HCT116 (cell line): ENCODE measurements at regions not wholly inside any gene's neighbourhood (a gene's known extent, or its start where the extent isn't known, plus 50 kb on each side); places are given as distances from the start of the nearest gene placed in this dataset.
"Not testable (repeated sequence)": the region's sequence is repeated elsewhere in the genome, so short reads cannot be mapped to it uniquely, and the experiment has no call there.

Experiments used
- ATAC-seq: fragments of 200-7000 bp; cut with Tn5 transposase; 2 replicates; pipeline ENCODE4 v1.9.1; 2020; ENCODE audit warnings: mild to moderate bottlenecking, moderate library complexity
- BruUV-seq: library from RNA; stranded (reverse); fragments of 400-500 nt; replicated peaks from 2 replicates; lab custom pipeline; 2021; lab: Mats Ljungman, UMichigan
- CTCF ChIA-PET: fragments of 300-600 bp; sonication (Branson Sonifier 250); formaldehyde crosslinking; loops from one replicate; lab custom pipeline; 2021; ENCODE audit warnings: antibody characterized with exemption; lab: Charles Lee
- POLR2A ChIA-PET: fragments of 300-600, 350-600 bp; sonication (Branson Sonifier 250); formaldehyde crosslinking; loops from one replicate; lab custom pipeline; 2021; ENCODE audit warnings: antibody characterized with exemption; lab: Charles Lee
- RAD21 ChIA-PET, 2 experiments: fragments of 300-600 bp; sonication (Branson Sonifier 250); formaldehyde crosslinking; loops; one replicate each; lab custom pipeline; 2023; ENCODE audit warnings: low total read pairs in 2 of 2; ENCODE audit not compliant: uncharacterized antibody in 2 of 2, unreplicated experiment in 2 of 2, low non-redundant PET in 1 of 2; lab: Charles Lee
- DNase-seq: peaks from one replicate; pipeline ENCODE4 v3.0.0-alpha.2; 2010; ENCODE audit warnings: low read depth, low spot score
- H2AFZ ChIP-seq: fragments of 200-600 bp; shearing (Covaris generic), sonication (generic); 2 replicates; pipeline ENCODE4 v1.6.1; 2017; ENCODE audit warnings: low read depth, mixed run types, mixed read lengths, antibody characterized with exemption, low read length; ENCODE audit not compliant: poor library complexity, severe bottlenecking
- H3K27ac ChIP-seq: 2 replicates; pipeline ENCODE4 v1.5.1; 2012; ENCODE audit warnings: low read depth, low read length
- H3K27me3 ChIP-seq: fragments of 200-600 bp; sonication (generic); 2 replicates; pipeline ENCODE4 v1.6.1; 2016; ENCODE audit warnings: mixed run types, low read length, mixed read lengths; ENCODE audit not compliant: insufficient read depth
- H3K36me3 ChIP-seq, 2 experiments: fragments of 200-500 bp in 1 of 2; fragments of 200-600 bp in 1 of 2; sonication (Bioruptor generic) in 1 of 2; sonication (generic) in 1 of 2; 2 replicates each; pipeline versions ENCODE4 v1.5.1 to v1.6.1; 2014 to 2016; ENCODE audit warnings: low read length in 2 of 2, inconsistent platforms in 1 of 2, mixed read lengths in 1 of 2, mixed run types in 1 of 2; ENCODE audit not compliant: insufficient read depth in 2 of 2, control insufficient read depth in 1 of 2
- H3K4me1 ChIP-seq, 2 experiments: fragments of 200-600 bp in 1 of 2; sonication (generic) in 1 of 2; 2 replicates each; pipeline versions ENCODE4 v1.5.1 to v1.6.1; 2012 to 2017; ENCODE audit warnings: low read length in 2 of 2, inconsistent platforms in 1 of 2, mild to moderate bottlenecking in 1 of 2, mixed read lengths in 1 of 2, mixed run types in 1 of 2, moderate library complexity in 1 of 2; ENCODE audit not compliant: insufficient read depth in 2 of 2, control insufficient read depth in 1 of 2
- H3K4me2 ChIP-seq: fragments of 200-600 bp; sonication (generic); 2 replicates; pipeline ENCODE4 v1.6.1; 2017; ENCODE audit warnings: mixed run types, low read length, mixed read lengths
- H3K4me3 ChIP-seq, 2 experiments: fragments of 200-600 bp in 1 of 2; sonication (generic) in 1 of 2; replicated peaks in 1 of 2; 2 replicates each; pipeline ENCODE4 v1.5.1; 2011 to 2016; ENCODE audit warnings: low read length in 2 of 2, control low read depth in 1 of 2, low read depth in 1 of 2, mild to moderate bottlenecking in 1 of 2, mixed read lengths in 1 of 2, mixed run types in 1 of 2
- H3K79me2 ChIP-seq: fragments of 200-600 bp; sonication (generic); 2 replicates; pipeline ENCODE4 v1.6.1; 2017; ENCODE audit warnings: mild to moderate bottlenecking, mixed run types, low read length, moderate library complexity, mixed read lengths; ENCODE audit not compliant: insufficient read depth
- H3K9ac ChIP-seq: fragments of 200-600 bp; sonication (generic); 2 replicates; pipeline ENCODE4 v1.6.1; 2016; ENCODE audit warnings: low read length, mixed read lengths
- H3K9me2 ChIP-seq: fragments of 200-600 bp; sonication (generic), shearing (Covaris generic); 2 replicates; pipeline ENCODE4 v1.6.1; 2017; ENCODE audit warnings: mixed run types, mild to moderate bottlenecking, moderate library complexity; ENCODE audit not compliant: insufficient read depth
- H3K9me3 ChIP-seq, 2 experiments: fragments of 200-500 bp in 1 of 2; fragments of 200-600 bp in 1 of 2; sonication (Bioruptor generic) in 1 of 2; sonication (generic) in 1 of 2; 2 replicates each; pipeline ENCODE4 v1.6.1; 2014 to 2017; ENCODE audit warnings: low read length in 2 of 2, mixed read lengths in 2 of 2, inconsistent platforms in 1 of 2, low read depth in 1 of 2, mild to moderate bottlenecking in 1 of 2, mixed run types in 1 of 2, moderate library complexity in 1 of 2; ENCODE audit not compliant: control insufficient read depth in 1 of 2, insufficient read depth in 1 of 2
- H4K20me1 ChIP-seq: fragments of 200-600 bp; sonication (generic), shearing (Covaris generic); 2 replicates; pipeline ENCODE4 v1.6.1; 2017; ENCODE audit warnings: mixed run types, mild to moderate bottlenecking, moderate library complexity; ENCODE audit not compliant: insufficient read depth
- CBX3 ChIP-seq: IDR thresholded peaks from 2 replicates; pipeline ENCODE4 v1.6.1; 2012; ENCODE audit warnings: low read depth
- CEBPB ChIP-seq: IDR thresholded peaks from 2 replicates; pipeline ENCODE4 v1.6.1; 2012; ENCODE audit warnings: low read depth
- EGR1 ChIP-seq: IDR thresholded peaks from 2 replicates; pipeline ENCODE4 v1.6.1; 2012; ENCODE audit warnings: low read depth
- ELF1 ChIP-seq: IDR thresholded peaks from 2 replicates; pipeline ENCODE4 v1.6.1; 2012; ENCODE audit warnings: low read depth, borderline replicate concordance
- JUND ChIP-seq: IDR thresholded peaks from 2 replicates; pipeline ENCODE4 v1.6.1; 2012
- POLR2AphosphoS5 ChIP-seq: IDR thresholded peaks from 2 replicates; pipeline ENCODE4 v1.6.1; 2011; ENCODE audit warnings: mild to moderate bottlenecking, low read depth, low read length, moderate library complexity
- RAD21 ChIP-seq: IDR thresholded peaks from 2 replicates; pipeline ENCODE4 v1.6.1; 2012; ENCODE audit warnings: low read depth, mild to moderate bottlenecking
- REST ChIP-seq: IDR thresholded peaks from 2 replicates; pipeline ENCODE4 v1.6.1; 2012; ENCODE audit warnings: low read depth
- ZBTB33 ChIP-seq: IDR thresholded peaks from 2 replicates; pipeline ENCODE4 v1.6.1; 2011; ENCODE audit warnings: mild to moderate bottlenecking, low read length, moderate library complexity; ENCODE audit not compliant: insufficient replicate concordance; ENCODE audit errors: extremely low read depth
- ZFX ChIP-seq: fragments of 450-650 bp; IDR thresholded peaks from 2 replicates; pipeline ENCODE4 v1.6.1; 2017
- ZNF274 ChIP-seq: fragments of 200-500 bp; sonication (Bioruptor generic); IDR thresholded peaks from 2 replicates; pipeline ENCODE4 v1.6.1; 2014; ENCODE audit warnings: mild to moderate bottlenecking, low read depth, low read length, inconsistent platforms
- intact Hi-C: fragments of 100-400 bp; cut with micrococcal nuclease; formaldehyde crosslinking; loops from 2 replicates; pipeline ENCODE4 v1.10.0; 2022

GRCh38 chr5:71792041-71792440, 73.0 kb downstream of the CARTPT start:
- POLR2A ChIA-PET, H3K4me2 ChIP-seq, H3K4me1 ChIP-seq, H2AFZ ChIP-seq, H3K79me2 ChIP-seq, DNase-seq, H3K9ac ChIP-seq, BruUV-seq, H3K9me3 ChIP-seq, intact Hi-C loops, RAD21 ChIA-PET, H3K9me2 ChIP-seq, H3K27me3 ChIP-seq, CTCF ChIA-PET, H3K27ac ChIP-seq, H3K4me3 ChIP-seq, H3K36me3 ChIP-seq, ATAC-seq, H4K20me1 ChIP-seq: not testable (repeated sequence)

GRCh38 chr5:71794061-71794695, 75.1 kb downstream of the CARTPT start:
- no peaks in the 10 kb centered on the region for H3K9me3 ChIP-seq
- POLR2A ChIA-PET: interaction anchor here (0.9 kb wide), 1 partner anchor 12 kb away, joined by 6 read pairs; no protein-coding TSS in a partner anchor
- H3K27me3 ChIP-seq: no peaks in the 10 kb centered on the region
- no peaks in the 10 kb centered on the region for H4K20me1 ChIP-seq
- no peak for TF ChIP-seq JUND
- TF ChIP-seq CBX3: no peak
- no peak for TF ChIP-seq POLR2AphosphoS5
- no peak for TF ChIP-seq ZBTB33
- no peak for TF ChIP-seq ZNF274
- no peak for TF ChIP-seq RAD21
- no peak for TF ChIP-seq ELF1
- no peak for TF ChIP-seq CEBPB
- no peak for TF ChIP-seq REST
- no peak for TF ChIP-seq EGR1
- TF ChIP-seq ZFX: no peak
- intact Hi-C loops: no loop called here
- H3K4me3 ChIP-seq: no peak overlapping the region
- H3K4me1 ChIP-seq: no peaks in the 10 kb centered on the region
- BruUV-seq: no TSS peak
- ATAC-seq (no peak), DNase-seq (no peak)
- CTCF ChIA-PET: no interaction called here
- no peak overlapping the region for H3K4me2 ChIP-seq
- no peaks in the 10 kb centered on the region for H3K36me3 ChIP-seq
- H3K9me2 ChIP-seq: no peaks in the 10 kb centered on the region
- no peak overlapping the region for H2AFZ ChIP-seq
- H3K79me2 ChIP-seq: no peaks in the 10 kb centered on the region
- H3K27ac ChIP-seq: no peak overlapping the region
- RAD21 ChIA-PET: no interaction called here
- H3K9ac ChIP-seq: no peak overlapping the region
